ENCODE measurements at regions not wholly inside any gene's neighbourhood (a gene's known extent, or its start where the extent isn't known, plus 50 kb on each side); places are given as distances from the start of the nearest gene placed in this dataset.
"Not testable (repeated sequence)": the region's sequence is repeated elsewhere in the genome, so short reads cannot be mapped to it uniquely, and the experiment has no call there.

DNA sequence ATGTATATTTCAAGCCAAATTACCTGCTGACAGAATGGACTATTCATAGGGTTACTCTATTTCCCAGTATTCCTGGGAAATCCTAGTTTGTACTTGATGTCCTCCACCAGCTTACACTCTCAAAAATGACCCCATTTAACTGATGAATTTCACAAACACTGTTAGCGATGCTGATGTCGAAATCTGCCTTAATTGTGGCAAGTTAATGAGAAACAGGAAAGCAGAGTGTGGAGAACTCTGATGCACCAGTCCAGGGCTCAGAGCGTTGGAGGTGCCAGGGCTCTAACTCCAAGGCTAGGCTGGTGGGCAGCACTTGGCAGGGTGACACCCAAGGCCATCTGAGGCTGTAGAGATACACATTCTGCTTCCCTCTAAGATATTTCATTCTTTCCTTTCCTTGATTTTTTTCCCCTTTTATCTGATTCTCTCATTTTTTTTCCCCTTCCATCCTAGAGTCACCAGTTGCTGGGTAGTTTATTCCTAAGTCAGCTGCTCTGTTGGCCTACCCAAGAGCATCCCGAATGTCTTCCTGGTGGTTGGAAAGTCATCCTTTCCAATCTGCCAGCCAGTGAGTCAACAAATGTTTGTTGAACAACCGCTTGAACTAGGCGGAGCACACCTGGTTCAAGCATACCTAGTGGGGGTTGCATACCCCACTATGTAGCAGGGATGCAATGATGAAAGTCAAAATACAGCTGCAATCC is 525.0 kb upstream of the NRP1 start:
- no peak for DNase-seq

DNA sequence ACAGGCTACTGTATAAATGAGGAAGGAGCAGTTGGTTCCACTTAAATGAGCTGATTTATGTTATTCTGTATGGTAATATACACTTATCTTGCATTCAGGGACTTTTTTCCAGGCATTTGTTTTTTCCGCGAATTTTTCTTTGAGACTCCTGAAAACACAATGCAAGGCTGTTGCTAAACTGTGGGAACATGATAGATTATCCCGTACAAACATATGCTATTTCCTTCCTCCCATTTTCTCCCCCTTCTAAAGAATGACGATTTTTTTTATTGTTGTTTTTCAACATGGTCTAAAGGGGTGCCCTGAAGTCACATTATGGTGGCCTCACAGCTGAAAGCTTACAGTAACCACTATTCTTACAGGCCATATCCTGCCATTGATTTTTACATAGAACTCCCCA is 523.9 kb upstream of the NRP1 start:
- no peak for DNase-seq

DNA sequence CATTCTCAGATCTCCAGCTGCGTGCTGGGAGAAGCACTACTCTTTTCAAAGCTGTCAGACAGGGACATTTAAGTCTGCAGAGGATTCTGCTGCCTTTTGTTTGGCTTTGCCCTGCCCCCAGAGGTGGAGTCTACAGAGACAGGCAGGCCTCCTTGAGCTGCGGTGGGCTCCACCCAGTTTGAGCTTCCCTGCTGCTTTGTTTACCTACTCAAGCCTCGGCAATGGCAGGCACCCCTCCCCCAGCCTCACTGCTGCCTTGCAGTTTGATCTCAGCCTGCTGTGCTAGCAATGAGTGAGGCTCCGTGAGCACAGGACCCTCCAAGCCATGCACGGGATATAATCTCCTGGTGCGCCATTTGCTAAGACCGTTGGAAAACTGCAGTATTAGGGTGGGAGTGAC is 518.8 kb upstream of the NRP1 start:
- DNase-seq = not testable (repeated sequence)

DNA sequence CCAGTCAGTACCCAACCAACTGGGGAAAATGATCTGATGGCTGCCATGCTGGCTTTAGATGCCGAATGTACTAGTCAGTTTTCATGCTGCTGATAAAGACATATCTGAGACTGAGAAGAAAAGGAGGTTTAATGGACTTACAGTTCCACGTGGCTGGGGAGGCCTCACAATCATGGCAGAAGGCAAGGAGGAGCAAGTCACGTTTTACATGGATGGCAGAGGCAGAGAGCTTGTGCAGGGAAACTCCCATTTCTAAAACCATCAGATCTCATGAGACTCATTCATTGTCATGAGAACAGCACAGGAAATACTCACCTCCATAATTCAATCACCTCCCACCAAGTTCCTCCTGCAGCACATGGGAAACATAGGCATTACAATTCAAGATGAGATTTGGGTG is 508.9 kb upstream of the NRP1 start:
- no peak for DNase-seq

DNA sequence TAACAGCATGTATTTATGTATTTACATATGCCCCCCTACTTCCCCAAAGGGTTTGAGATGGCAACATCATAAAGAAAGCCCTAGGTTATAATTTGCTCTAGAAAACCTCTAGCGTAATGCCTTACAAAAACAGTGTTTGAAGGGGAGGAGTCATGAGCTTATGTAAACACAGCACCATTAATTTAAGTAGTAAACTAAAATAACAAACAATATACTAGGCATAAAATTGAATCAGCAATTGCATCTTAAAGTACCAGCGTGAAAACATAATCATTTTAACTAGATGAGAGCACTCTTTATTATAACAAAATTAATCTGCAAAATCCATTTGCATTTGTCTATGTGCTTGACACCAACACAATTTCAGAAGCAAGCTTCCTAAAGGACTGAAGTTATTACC is 507.2 kb upstream of the NRP1 start:
- DNase-seq = no peak

DNA sequence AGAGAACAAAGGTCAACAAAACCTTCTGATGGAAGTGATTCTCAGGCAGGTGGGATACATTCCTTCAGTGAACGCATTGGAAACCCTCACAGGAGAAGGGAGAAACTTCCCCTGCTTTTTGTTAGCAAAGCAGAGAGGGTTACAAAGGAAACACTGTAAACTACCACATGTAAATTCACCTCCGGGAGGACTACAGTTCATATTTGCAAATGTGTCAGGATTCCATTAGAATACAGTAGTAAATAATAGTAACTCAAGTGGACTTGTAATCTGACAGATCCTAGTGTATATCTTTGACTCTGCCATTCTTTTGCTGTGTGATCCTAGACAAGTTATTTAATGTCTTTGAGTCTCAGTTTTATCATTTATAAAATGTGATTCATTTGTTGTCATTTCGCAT is 504.3 kb upstream of the NRP1 start:
- DNase-seq = no peak

DNA sequence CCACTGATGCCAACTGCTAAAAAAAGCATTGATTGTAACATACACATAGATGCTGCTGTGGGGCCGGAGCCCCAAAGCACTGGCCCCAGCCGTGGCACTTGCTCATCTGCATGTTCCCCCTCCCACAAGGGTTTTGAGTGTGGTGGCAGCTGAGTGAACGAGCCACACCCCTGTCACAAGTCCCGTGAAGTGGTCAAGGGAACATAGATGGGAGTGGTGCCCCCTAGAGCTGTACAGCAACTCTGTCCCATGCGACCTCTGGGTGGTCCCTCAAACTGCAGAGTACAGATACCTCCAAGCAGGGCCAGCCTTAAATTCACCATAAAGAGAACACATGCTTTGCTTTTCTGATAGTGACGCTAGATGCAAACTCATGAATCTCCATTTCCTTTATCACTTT is 503.3 kb upstream of the NRP1 start:
- DNase-seq = no peak

DNA sequence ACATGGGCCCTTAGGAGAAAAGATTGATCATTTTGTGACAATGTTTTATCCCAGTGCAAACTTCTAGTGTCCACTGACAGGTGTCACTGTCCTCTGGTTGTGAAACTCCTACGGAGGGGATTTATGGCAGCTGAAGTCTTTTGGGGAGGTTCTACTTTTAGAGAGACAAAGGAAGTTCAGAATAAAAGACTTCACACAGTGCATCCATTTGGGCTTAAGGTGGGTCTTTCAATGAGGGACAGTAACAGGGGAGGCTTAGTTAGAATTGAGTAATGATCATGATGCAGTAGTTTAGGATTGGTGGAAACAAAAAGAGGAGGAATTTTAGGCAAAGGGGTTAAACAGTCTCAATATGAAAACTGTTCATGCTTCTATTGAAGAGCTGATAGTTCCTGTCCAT is 501.1 kb upstream of the NRP1 start:
- DNase-seq = no peak

DNA sequence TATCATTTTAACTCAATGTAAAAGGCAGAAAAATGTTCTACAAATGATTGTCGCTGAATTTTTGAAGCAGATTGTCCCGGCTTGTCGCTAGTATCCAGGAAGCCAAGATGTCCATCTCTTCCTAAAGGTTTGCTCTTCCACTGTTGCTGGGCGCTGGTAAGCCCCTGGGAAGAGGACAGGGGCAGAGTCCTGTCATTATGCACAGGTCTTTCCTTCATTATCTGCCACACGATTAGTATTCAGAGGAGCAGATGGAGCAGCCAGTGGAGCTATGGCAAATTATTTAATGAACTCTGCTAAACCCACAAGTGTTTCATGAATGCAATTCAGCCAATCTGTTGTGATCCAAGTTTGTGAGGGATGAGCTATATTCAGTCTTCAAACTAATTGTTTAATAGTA is 499.1 kb upstream of the NRP1 start:
- DNase-seq = no peak

DNA sequence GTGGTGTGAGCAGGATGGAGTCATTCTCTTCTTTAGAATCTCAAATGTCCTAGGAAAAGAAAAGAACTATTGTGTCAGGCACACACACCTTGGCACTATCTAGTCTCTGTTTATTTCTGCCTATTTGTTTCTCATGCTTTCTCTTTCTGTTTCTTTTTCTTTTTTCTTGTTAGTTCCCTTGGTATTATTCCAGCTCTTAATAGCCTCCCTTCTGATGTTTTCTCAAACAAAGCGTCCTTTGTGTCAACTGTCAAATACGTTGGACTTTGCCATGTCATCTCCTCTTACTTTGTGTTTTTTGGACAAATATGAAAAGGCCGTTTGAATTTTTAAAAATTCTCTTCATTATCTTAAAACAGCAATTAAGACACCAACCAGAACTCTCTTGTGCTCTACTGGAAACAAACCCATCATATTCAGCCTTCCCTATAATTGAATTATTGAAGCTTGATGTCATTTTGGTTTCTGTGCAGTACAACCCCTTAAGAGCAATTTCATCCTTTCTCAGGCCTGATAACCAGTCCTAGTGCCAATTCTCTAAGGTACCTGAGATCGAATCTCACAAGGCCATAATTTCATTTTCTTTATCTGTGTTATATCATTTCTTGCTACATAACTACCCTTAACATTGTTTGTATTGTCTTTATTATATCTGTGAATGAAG is 497.8 kb upstream of the NRP1 start:
- DNase-seq = no peak

DNA sequence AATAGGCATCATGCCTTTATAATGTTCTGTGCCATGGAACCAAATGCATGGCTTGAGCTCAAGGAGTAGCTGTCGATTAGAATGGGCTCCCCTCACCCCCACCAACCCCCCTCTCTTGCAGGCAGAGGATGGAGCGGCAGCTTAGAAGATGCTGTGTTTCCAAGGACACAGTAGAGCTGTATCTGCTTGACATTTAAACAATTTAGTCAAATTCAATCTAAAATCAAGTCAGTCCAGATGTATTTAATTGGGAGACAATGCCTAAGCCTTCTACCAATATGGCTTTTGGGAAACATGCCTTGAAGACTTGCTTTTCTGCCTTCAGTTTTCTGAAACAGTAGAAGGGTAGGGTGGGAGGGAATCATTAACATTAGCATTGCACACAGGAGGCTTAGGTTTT is 497.1 kb upstream of the NRP1 start:
- DNase-seq = no peak

DNA sequence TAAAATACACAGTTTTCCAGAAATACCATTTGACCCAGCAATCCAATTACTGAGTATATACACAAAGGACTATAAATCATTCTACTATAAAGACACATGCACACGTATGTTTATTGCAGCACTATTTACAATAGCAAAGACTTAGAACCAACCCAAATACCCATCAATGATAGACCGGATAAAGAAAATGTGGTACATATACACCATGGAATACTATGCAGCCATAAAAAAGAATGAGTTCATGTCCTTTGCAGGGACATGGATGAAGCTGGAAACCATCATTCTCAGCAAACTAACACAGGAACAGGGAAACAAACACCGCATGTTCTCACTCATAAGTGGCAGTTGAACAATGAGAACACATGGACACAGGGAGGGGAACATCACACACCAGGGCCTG is 495.4 kb upstream of the NRP1 start:
- DNase-seq = not testable (repeated sequence)

DNA sequence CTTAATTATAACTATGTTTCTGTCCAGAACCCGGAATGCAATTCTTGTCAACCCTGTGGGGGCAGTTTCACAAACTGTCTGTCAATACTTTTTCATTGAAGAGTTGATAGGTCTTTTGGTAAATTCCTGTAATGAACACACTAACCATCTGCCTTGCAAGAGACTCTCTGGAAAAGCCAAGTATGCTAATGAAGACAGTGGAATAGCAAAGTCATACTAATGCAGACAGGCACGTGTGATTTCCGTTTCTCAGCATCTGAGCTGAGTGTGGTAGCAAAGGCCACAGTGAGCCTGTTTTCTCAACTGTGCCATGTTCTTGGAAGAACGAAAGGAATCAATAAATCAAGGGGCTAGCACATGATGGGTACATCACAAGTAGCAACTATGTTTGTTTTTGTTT is 494.1 kb upstream of the NRP1 start:
- no peak for DNase-seq

DNA sequence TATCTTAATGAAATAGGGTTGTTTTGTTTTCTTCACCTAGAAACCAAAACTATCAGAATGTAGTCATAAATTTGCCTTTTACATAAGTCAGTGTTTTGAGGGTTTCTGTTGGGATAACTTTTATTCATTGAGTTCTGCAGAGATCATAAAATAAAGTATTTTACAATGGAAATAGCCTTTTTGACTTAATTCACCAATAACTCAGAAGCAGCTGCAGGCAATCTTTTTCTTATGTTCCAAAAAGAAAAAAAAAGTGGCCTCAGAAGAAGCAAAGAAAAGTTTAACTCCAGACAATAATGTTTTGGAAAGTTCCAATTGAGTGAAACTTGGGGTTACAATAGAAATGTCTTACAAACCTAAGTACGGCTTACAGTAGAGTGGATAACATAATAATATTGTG is 491.7 kb upstream of the NRP1 start:
- DNase-seq = no peak

DNA sequence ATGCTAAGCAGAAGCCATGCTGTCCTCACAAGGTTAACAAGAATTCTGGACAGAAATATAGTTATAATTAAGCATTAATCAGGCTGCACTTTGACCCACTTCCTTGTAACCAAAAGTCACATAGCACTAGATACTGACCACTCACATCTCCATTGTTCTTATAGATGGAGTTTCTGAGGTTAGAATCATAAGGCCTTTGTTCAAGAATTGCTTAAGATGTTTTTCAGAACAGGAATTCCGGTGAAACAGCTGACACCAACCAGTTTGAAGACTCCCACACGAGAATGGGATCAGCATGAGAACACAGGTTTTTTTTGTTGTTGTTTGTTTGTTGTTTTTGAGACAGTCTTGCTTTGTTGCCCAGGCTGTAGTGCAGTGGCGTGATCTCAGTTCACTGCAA is 488.3 kb upstream of the NRP1 start:
- DNase-seq = no peak

DNA sequence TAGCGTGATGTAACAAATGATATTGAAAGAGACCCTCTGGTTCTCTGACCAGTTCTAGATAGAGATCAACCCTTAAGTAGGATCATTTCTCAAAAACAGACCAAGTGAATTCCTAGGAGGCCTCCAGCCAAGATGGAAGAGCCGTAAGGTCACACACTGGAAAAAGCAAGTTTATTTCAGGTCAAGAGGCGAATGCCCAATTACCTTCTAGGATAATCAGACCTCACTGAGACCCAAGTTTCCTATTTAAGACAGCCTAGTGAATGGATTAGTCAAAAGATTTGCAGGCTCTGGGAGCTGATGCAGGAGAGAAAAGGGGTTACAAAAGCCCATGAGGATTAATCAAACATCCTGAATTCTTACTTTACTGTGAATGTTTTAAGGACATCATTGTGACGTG is 486.1 kb upstream of the NRP1 start:
- no peak for DNase-seq

DNA sequence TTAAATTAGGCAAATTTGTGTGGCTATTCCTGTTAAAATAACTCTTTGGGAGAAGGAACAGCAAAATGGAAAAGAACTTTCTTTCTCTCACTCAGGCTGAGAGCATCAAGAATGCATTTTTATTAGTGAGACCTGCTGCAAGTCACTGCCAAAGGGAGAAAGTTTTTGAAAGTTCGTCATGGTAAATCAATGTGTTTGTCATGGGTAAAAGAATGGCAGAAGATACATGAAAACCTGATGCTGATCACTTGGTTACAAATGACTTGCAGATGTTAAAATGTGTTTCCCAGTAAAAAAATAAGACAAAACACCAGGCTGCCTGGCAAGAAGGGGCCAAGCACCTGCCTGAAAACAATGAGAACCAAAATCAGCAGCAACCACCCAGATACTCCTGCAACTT is 484.7 kb upstream of the NRP1 start:
- DNase-seq = no peak

DNA sequence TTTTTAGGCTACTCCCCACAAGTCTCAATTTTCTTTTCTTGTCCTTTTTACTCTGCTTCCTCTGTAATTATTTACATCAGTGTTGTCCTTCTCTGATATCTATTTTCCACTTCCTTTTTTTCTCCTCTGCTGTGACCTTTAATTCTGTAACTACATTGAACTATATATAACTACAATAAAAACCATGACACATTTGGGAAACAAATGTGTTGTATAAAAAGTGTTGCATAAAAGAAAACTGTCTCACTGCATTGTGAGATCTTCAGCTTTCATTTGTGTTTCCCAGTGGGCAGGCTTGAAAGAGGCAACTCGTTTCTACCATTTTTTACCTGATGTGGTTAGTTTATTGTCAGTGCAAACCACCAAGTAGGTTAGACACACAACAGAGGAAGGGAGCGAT is 483.9 kb upstream of the NRP1 start:
- DNase-seq = no peak

DNA sequence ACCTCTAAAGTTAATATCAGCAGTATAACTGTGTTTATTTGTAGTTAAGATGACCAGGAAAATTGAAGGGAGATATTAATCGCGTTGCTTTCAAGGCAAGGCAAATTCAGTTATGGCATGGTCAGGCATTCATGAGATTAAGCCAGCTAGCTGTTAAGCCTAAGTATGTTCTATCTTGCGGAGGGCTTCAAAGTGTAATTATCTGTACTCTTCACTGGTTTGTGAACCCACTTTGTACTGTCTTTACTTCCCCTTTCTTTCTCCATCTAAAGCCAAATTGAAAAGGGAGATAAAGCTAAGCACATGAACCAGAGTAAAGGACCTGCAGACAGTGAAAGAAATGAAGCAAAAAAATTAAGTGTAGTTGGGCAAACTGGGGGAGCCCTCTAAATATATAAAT is 483.1 kb upstream of the NRP1 start:
- no peak for DNase-seq

DNA sequence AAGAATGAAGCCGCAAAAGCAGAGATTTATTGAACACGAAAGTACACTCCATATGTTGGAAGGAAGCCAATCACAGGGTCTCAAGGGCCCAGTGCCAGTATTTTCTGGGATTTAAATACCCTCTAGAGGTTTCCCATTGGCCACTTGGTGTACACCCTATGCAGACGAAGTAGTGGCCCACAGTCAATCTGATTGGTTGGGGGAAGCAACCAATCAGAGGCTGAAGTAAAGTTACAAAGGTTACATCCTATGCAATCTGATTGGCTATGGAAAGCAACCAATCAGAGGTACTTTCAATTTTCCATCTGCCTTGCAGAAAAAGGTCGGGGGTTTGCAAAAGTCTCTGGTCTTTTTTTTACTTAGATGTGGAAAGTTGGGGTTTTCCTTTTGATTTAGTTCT is 481.3 kb upstream of the NRP1 start:
- no peak for DNase-seq

DNA sequence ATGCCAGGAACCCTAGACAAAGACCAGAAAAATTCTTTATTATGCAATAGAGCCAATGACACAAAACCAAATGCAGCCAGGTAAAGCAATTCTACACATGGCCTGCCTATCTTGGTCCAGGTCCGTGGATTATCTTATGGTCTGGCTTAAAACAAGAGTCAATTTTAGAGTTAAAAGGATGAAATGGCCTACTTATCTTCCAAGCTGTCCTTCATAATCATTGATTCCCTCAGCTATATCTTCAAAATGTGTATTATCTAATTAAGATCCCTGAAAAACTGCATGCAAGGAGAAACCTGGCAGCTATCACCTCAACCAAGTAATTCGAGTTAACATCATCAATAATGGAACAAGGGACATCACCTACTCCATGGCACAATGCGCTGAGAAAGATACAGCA is 479.4 kb upstream of the NRP1 start:
- DNase-seq = no peak

DNA sequence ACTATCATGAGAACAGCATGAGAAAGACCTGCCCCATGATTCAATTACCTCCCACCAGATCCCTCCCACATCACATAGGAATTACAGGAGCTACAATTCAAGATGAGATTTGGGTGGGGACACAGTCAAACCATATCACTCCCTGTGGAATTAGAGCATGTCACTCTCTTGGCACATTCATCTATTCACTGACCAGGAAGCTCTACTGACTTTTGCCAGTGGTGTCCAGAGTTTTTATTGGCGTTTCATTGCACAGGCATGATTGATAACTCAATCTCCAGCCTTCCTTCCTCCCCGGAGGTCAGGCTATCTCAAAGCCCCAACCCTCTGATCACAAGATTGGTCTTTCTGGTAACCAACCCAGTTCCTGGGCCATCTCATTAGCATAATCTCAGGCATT is 478.9 kb upstream of the NRP1 start:
- DNase-seq = no peak

DNA sequence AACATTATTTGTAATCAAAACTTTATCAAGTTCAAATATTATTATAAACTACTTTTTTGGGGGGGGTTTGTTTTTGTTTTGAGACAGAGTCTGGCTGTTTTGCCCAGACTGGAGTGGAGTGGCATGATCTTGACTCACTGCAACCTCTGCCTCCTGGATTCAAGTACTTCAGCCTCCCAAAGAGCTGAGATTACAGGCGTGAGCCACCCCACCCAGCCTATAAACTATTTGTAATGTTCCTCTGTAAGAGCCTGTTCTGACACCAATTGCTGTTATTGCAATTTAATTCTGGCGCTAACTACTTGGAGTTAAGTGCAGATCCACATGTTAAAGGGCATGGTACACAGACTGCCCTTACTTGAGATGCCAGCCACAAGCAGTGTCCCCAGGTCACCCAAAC is 478.1 kb upstream of the NRP1 start:
- no peak for DNase-seq

DNA sequence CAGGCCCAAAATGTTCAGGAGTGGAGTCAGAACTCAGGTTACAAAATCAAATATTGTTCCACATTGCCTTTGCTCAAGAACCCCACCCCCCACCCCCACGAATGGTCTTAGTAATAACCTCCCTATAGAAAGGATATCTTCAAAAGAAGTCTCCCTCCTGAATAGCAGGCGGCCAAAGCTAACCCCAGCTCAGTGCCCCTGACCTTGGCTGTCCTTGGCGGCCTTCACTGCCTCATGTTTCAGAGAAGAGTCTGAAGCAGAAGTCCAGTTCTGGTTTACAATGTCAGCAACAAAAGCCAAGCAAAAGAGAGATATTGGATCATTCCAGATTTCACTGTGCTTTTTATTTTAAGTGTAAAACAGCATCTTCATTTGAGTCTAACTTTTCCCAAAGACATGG is 476.5 kb upstream of the NRP1 start:
- no peak for DNase-seq

DNA sequence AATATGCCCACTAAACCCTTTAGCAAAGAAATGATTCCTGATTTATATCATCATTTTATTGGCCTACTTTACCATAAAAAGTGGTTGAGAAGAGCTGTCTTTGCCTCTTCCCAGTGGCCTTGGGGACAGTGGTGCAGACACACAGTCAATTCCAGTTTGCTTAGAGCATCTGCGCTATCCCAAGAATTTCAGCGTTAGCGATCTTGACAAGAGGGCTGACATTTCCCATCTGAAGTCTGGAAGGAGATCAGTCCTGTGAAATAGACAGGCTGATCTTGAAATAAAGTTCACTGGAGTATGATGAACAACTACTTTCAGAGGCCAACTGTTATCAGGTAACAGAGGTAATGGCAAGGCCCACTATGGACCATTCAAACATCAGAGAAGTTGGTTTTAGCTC is 475.3 kb upstream of the NRP1 start:
- no peak for DNase-seq
